GM12872 (cell line): ENCODE measurements at regions not wholly inside any gene's neighbourhood (a gene's known extent, or its start where the extent isn't known, plus 50 kb on each side); places are given as distances from the start of the nearest gene placed in this dataset.

Experiments
- TF ChIP-seq, protein P1 (sequence below): IDR thresholded peaks from 3 replicates; pipeline ENCODE4 v1.5.1; 2011; ENCODE audit warnings: low read depth, mild to moderate bottlenecking, low read length, moderate library complexity; ENCODE audit not compliant: insufficient read depth

DNA sequence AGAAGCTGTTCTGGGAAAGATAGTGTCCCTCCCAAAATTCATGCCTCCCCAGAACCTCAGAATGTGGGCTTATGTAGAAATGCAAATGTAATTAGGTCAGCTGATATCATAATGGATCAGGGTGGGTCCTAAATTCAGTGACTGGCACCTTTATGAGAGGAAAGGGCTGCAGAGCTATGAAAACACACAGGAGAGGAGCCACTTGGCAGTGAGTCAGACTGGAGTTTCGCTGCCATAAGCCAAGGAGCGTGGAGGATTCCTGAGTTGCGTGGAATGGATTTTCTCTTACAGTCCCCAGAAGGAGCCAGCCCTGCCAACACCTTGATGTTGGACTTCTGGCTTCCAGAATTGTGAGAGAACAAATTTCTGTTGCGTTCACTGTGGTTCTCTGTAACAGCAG lies 249.8 kb upstream of the PMEPA1 start:
- TF ChIP-seq, protein P1, sequence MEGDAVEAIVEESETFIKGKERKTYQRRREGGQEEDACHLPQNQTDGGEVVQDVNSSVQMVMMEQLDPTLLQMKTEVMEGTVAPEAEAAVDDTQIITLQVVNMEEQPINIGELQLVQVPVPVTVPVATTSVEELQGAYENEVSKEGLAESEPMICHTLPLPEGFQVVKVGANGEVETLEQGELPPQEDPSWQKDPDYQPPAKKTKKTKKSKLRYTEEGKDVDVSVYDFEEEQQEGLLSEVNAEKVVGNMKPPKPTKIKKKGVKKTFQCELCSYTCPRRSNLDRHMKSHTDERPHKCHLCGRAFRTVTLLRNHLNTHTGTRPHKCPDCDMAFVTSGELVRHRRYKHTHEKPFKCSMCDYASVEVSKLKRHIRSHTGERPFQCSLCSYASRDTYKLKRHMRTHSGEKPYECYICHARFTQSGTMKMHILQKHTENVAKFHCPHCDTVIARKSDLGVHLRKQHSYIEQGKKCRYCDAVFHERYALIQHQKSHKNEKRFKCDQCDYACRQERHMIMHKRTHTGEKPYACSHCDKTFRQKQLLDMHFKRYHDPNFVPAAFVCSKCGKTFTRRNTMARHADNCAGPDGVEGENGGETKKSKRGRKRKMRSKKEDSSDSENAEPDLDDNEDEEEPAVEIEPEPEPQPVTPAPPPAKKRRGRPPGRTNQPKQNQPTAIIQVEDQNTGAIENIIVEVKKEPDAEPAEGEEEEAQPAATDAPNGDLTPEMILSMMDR: no peak

DNA sequence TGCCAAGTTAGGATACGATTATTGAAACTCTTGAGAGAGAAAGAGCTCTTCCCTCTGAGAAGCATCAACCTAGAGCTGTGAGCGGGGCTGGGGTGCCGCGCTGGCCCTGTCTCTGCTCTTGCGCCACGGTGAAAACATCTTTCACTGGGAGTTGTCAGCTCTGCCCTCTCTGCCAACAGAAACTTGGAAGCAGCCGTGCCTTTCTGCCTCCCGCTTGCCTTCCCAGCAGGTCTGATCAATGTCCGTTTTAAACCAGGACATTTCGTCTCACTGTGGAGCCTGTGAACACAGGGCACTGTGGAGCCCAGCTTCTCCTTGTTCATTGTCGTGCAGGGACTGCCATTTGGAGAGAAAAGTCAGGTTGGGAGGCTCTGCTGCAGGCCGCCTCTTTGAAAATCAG lies 249.2 kb upstream of the PMEPA1 start:
- TF ChIP-seq, protein P1: no peak

DNA sequence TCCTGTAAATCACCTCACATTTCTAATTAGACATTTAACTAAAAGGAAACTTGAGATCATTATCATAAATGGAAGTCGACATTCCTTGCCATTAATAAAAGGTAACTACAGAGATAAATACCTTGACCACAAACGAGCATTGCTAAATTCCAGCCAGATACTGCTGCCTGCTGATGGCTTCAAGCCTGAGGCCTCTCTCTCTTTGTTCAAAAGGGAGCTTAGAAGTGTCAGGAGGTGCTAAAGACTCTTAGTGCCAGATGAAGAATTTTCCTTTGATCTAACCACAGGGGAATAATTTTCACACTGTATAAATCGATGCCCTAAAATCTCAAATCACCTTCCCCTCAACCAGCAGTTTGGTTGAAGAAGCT lies 248.2 kb upstream of the PMEPA1 start:
- TF ChIP-seq, protein P1: no peak

DNA sequence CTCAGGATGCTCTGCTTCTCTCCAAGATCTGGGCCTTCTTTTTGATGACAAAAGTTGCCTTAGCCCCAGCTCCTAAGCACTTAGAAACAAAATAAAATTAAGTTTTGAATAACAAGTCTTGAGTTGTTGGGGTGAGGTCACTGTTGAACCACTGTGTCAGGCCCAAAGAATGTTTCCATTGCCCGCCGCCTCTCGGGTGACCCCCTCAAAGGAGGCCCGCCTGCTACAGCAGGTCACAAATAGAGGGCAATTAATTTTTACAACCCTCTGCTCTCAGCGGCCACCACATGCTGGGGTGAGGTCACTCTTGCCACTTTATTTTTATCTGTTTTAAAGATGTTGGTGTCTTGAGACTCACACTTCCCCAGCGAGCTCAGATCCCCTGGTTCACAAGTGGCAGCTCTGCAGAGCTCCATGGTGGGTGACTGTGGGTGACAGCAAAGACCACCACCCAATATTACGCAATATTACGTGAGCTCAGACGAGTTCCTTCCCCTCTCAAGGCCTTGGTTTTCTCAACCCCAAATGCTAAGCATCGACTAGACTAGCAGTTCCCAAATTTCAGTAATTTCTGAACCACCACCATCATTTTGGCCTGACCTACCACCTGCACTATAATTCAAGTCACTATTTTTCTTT lies 247.7 kb upstream of the PMEPA1 start:
- TF ChIP-seq, protein P1: no peak

DNA sequence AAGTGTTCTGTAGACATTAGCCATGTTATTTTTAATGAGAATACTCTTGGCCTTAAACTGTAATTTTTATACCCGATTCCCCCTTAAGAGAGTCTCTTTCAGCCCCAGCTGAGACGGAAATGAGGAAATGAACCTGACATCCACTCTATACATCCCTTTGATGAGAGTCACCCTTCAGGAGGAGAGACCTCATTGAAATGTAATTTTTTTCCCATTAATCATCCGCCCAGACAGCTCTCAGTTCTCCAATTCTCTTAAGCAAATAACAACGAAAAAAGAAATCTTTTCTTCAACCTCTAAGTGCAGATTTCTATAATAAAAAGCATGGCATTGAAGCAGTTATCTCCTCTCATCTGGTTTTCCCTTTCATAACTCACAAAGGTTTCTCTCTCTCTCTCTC lies 243.8 kb upstream of the PMEPA1 start:
- TF ChIP-seq, protein P1: no peak

DNA sequence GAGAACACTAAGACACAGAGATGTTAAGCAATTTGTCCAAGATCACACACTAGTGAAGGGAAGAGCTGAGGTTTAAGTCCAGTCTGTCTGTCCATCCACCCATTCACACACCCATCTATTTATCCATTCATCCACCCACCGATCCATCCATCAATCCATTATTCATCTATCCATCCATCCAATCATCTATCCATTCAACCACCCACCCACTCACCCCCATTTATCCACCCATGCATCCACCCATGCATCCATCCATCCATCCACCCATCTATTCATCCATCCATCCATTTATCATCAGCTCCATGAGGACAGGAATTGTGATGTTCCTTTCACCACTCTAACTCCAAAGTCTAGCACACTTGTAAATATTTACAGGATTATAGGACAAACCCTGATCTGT lies 242.3 kb upstream of the PMEPA1 start:
- TF ChIP-seq, protein P1: no peak

DNA sequence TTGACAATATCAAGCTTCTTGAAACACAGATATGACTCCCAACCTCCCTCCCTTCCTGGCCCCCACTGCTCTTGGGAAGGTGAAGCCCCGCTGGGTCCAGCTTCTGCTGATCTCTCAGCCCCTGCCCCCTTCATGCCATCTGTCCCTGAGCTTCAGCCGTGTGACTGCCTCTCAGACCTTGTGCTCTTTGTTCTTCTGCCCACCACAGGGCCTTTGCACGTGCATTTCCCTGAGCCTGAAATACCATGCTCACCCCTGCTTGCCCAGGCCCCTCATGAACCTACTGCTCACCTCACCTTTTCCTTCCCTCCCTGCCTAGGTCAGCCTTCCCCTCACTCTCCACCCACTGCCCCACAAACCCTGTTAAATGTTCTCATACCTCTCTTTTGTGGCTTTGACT lies 241.7 kb upstream of the PMEPA1 start:
- TF ChIP-seq, protein P1: no peak
